Brain pericyte (primary cell): ENCODE measurements at regions not wholly inside any gene's neighbourhood (a gene's known extent, or its start where the extent isn't known, plus 50 kb on each side); places are given as distances from the start of the nearest gene placed in this dataset.

Source experiments
- DNase-seq: peaks from one replicate; pipeline ENCODE4 v3.0.0-alpha.2; 2012; ENCODE audit warnings: low read depth, low spot score

DNA sequence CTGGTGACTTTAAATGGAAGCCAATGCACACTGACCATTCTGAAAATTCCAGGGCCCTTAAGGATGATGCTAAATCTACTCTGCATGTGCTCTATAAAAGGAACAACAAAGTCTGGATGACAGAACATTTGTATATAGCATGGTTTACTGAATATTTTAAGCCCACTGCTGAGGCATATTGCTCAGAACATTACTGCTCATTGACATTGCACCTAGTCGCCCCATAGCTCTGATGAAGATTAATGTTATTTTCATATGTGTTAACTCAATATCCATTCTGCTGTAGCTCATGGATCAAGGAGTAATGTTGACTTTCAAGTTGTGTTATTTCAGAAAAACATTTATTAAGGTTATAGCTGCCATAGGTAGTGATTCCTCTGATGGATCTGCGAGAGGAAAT, 827.5 kb upstream of the CHAC2 start:
- DNase-seq, result no peak

DNA sequence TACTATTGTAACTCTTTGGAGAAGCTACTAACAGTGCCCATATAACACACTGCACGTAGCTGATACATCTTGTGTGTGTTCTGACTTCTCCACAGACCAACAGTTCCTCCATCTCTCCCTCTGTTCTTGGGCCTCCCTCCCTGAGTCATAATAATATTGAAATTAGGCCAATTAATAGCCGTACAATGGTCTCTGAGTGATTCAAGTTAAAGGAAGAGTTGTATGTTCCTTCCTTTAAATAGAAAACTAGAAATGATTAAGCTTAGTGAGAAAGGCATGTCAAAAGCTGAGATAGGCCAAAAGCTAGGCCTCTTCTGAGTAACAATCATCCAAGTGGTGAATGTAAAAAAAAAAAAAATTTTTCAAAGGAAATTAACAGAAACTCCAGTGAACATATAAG, 828.4 kb upstream of the CHAC2 start:
- DNase-seq, result no peak

DNA sequence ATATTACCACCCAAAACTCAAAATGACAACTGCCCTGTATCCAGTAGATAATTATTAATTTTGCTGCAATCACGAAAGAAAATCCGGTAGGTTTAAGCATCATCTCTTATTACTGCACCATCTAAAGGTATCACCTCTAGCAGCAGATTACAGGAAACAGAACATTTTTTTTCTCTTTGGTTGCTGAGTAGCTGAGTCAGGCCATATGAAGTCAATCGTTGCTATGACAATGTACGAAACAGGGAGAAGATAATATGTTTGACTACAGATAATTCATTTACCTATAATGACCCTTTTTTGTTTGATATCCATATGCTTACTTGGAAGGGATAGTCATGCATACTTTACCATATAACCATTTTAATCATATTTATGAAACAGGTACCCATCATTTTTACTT, 831.6 kb upstream of the CHAC2 start:
- no peak for DNase-seq

DNA sequence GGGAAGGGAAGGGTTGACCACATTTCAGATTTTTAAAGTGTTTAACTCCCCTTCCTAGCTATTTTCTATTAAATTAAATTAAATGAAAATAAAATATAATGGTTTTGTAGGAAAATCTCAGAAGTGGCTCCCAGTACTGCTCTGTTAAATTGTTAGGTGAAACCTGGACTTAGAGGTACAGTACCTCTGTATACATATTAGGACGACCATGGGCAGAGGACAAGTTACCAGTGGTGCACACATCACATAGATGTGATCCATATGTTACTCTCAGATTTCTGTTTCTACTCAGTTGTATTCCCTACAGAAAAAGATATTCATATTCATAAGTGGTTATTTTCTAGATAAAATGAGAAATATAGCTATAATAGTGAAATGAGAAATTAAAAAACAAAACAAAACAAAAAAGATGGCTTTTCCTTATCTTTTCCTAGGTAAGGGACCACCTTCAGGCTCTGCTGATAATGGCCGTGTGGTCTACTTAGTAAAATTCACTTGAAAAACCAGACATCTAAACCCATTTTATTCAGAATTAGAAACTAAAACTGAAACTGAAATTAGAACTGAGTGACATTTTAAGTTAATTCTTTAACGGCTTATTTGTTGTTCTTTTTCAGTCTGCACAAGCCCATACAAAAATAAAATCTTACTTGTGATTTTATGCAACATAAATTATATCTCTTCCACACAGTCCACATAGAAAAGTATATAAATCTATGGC, 832.5 kb upstream of the CHAC2 start:
- DNase-seq, result no peak

DNA sequence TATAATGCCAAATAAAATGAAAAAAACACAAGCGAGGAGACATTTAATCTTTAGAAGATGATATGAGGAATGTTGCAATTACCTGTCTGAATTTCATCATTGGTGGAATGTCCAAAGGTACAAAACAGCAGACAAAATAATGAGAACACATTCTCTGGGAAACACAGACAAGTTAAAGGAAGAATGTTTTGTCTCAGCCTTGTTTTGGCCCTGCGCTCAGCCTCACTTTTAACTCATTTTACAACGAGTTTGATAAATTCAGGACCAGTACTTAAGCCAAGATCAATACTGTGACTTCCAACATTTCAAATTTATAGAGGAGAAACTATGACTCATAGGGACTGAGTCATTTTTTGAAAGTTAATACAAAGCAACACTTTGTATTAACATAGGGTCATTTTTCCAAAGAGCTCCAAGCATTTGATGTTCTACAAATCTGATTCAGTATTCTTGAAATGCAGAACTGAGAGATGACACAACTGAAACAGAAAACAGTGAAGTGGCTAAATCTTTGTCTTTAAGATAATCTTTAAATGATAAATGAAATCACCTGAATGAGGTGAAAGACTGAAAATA, 833.2 kb upstream of the CHAC2 start:
- peak; percentile 78 for DNase-seq

DNA sequence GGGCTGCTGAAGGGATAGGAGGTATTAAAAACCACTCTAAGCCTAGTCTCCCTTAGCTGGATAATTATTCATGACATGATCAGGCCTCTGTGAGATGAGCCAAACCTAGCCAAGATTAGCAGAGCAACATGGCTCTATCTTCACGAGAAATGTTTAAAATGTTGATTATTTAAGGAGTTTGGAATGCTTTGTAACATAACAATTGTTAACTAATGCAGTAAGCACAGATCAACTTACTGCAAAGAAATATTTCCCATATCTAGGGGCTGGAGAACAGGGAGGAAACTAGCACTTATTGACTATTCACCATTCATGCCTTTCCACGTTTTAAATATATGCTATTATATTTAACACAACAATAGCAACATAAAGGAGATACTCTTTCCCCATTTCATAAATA, 833.7 kb upstream of the CHAC2 start:
- no peak for DNase-seq

DNA sequence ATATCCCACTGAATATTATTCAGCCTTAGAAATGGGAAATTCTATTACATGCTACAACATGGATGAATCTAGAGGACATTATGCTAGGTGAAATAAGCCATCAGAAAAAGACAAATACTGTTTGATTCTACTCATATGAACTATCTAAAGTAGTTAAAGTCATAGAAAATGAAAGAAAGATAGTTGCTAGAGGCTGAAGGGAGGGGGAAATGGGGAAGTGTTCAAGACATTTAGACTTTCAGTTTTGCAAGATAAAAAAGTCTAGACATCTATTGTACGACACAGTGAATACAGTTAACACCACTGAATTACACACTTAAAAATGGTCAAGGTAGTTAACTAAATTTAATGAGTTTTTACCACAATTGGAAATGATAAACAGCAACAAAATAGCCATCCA, 835.9 kb upstream of the CHAC2 start:
- no peak for DNase-seq

DNA sequence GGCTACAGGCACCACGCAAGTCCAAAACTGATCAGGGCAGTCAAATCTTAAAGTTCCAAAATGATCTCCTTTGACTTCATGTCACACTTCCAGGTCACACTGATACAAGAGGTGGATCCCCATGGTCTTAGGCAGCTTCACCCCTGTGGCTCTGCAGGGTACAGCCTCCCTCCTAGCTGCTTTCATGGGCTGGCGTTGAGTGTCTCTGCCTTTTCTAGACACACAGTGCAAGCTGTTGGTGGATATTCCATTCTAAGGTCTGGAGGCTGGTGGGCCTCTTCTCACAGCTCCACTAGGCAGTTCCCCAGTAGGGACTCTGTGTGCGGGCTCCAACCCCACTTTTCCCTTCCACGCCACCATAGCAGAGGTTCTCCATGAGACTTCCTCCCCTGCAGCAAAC, 838.2 kb upstream of the CHAC2 start:
- no peak for DNase-seq

DNA sequence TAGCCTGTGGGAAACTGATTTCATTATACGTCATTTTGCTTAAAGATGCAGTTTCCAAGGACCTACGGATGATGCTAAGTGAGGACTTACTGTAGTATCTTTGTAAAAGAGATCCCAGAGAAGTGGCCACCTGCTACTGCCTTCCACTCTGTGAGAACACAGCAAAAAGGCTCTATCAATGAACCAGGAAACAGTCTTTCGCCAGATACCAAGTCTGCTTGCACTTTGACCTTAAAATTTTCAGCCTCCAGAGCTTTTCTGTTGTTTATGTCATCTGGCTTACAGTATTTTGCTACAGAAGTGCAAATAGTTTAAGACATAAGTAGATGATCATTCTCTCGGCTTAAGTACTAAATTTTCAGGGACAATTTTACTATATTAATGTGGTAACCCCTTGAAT, 847.9 kb upstream of the CHAC2 start:
- DNase-seq, result no peak

DNA sequence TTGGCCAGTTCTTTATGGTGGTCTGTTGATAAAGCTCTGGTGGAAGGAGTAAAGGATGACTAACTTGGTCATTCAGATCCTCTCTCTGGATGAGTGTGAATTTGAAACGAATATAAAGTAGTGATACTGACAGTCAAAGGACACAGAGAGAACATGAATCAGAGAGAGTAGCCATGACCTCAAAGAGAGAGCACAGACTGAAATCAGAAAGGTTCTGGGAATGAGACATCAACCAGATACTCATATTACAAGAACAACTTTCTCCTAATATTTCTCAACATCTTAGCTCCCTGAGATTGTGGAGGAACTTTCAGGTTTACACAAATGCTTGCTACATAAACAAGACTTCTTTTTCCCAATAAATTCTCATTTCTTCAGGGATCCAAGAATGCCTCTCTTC, 849.1 kb upstream of the CHAC2 start:
- peak; percentile 70 for DNase-seq

DNA sequence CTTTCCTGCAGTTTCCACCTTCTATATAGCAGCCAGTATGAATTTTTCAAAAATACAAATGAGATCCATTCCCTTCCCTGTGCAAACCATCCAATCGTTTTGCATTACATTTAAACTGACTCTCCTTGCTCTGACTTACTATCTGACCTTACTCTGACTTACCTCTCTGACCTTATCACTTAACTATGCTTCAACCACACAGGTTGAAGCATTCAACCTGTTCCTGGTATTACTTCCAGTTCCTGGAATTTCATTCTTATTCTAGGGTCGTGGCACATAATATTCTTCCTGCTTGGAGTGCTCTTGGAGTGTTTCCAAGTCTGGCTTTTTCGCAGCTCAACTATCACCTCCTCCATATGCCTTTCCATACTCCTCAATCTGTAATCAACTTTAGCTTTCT, 850.6 kb upstream of the CHAC2 start:
- DNase-seq, result no peak

DNA sequence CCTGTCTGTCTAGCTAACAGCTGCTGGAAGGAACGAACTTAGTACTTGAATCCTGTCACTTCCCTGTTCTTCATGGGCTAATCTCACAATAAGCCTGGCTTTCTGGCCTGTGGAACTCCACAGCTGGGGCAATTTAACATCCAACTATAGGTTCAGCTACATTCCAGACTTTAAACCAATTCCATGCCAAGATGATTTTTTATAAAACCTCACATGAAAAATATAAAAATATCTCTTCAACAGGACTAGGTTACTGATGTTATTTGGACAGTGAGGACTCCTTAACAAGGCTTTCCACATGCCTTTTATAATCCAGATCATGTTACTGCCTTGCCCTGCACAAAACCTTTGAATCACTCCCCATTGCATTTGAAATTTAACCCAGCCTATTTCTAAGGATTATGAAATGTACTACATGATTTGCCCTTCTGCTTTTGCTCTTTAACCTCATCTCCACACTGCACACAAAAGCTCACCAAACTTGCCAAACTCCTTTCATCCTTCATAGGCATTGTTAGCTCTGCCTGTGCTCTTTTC, 863.2 kb upstream of the CHAC2 start:
- DNase-seq, result no peak

DNA sequence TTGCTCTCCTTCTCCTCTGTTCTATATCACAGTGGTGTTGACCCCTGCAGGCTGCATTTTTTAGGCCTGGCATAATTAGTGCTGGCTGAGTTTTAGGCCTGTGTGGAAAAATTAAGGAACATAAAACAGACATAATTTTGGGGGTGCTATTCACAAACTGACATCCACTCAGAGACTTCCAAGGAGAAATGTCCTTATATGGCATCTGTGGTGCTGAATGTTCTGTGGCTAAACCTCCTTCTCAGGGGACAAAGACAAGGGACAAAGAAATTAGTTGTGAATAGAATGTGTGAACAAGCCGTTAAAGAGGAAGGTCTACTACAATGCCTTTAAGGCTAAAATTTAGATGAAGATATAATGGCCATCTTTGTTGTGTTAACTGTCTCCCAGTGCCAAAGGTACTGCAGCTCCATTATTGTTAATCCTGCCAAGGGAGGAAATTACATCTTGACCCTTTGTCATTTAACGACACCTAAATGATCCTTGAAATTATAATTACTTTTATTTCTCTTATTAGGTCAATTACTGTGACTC, 870.0 kb upstream of the CHAC2 start:
- DNase-seq, result no peak

DNA sequence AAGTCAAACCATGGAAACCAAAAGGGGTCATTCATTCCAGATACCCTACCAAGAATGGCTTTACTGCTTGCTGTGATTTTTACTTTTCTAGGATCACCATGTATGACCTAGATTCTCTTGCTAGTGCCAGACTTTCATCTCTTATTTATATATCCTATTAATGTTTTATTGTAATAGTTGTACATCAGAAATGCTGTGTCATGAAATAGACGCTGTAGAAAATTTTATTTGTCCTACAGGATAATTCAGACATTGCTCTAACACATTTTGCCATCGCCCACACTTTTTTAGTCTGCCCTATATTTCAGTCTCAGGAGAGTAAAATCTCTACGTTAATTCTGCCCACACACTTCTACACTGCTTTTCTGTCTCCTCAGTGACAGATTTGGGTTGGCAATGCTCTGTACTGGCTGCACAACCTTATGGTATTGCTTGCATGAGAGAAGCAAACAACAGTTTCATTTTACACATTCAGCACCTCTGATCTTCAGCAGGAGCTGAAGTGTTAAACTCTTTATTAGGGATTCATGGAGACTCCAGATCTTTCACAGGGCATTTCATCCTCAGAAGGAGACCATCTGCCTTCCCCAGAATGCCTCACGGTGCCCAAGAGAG, 871.8 kb upstream of the CHAC2 start:
- DNase-seq, result no peak

DNA sequence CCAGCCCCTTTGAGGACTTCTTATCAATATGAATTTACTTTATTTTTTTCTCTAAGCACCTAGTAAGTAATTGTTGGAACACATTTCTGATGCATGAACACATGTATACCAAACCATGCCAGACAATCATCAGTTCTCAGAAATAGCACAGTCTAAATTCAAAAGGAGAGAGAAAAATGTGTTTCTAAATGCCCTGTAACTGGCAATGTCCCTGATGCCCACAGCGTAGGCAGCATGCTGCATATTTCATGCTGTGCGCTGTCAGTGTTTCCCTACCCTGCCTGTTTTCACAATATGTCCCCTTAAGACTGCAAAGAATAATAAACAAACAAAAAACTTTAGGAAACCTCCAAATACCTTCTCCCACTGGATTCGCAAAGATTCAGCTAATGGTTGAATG, 881.0 kb upstream of the CHAC2 start:
- no peak for DNase-seq

DNA sequence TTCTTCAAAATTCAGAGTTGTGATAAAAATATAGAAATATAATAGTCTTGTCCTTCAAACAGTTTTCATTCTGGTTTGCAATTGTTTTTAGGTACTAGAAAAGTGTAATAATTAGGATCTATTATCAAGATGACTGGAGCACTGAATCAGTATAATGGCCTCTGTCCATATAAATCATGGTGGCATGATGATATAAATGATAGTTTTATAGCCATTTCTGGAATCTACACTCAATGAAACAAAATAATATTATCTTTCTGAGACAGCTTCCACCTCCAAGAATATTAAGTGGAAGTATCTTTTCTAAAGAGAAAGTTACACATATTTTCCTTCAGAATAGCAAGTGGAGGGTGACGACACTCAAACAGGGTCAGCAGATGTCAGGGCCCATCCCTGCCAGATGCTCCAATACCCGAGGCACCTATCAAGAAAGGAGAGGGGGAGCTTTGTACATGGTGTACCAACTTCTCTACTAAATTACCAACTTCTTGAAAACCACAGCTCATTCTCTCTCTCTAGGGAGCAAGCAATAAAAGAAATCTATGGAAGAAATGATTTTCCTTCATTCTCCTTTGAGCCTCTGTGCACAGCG, 882.7 kb upstream of the CHAC2 start:
- DNase-seq, result no peak

DNA sequence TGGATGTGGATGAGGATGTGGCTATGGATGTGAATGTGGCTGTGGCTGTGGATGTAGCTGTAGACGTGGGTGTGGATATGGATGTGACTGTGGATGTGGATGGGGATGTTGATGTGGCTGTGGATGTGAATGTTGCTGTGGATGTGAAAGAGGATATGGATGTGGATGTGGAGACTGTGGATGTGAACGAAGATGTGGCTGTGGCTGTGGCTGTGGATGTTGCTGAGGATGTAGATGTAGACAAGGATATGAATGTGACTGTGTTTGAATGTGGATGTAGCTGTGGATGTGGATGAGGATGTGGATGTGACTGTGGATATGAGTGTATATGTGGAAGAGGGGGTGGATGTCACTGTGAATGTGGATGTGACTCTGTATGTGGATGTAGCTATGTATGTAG, 884.6 kb upstream of the CHAC2 start:
- no peak for DNase-seq

DNA sequence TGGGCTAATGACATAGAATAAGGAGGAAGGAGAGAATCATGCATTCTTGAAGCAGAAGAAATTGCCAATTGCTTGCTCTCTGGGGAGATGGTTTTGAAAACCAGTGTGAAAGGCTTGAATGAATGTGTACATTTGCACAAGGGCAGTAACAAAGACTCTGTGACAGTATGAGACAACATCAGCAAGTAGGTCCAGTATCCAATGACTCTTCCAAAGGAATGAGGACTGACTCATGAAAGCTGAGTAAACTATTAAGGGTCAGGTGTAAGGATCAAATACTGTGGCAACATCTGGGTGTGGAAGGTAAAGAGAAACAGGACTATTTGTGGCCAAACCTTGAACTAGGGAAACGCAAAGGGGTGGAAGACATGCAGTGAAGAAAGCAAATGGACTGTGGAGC, 886.0 kb upstream of the CHAC2 start:
- DNase-seq, result no peak

DNA sequence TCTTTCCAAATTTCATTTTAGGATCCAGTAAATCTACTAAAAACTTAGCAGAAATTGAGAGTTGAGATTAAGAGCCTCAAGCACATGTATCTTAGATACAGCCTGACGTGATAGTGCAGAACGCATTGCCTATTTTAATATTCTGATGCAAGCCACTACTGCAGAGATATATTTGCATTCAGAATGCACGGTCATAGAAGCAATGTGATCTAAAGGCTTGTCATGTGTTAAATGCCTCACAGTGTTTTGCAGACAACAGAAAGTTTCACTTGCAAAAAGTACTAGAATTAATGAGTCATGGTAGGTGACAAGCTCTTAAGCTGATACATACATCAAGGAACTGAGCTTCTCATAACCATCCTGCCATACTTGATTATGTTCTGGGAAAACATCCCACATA, 886.7 kb upstream of the CHAC2 start:
- DNase-seq, result no peak

DNA sequence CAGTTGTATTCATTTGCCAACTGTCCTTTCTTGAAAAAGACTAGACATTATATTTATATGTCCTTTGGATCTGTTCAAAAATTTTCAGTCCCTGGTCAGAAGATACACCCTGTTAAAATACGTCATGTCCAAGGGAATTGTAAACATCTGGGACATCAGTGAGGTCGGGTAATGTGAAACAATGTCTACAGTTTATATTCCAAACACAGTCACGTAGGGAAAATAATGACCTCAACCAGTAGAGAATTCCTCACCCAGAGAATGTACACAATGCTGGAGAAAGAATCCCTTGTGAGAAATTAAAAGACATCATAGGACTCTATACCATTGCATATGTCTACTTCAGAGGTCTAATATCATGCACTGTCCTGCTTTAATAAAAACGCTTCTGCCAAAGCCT, 888.0 kb upstream of the CHAC2 start:
- peak; percentile 48 for DNase-seq

DNA sequence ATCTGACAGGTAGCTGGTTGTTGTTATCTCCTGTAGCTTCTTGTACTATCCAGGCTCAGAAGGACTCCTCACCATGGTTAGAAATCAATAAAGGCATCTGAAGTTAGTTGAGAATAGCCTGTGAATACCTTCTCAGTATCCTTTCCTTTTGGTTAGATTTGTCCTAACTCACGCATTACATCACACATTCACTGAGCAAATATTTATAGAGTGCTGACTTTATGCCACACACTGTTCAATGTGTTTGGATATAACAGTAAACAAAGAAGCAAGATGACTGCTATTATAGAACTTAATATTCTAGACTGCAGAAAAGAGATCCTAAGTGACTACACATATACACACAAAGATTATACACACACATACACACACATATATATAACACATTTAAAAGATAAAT, 889.9 kb upstream of the CHAC2 start:
- no peak for DNase-seq

DNA sequence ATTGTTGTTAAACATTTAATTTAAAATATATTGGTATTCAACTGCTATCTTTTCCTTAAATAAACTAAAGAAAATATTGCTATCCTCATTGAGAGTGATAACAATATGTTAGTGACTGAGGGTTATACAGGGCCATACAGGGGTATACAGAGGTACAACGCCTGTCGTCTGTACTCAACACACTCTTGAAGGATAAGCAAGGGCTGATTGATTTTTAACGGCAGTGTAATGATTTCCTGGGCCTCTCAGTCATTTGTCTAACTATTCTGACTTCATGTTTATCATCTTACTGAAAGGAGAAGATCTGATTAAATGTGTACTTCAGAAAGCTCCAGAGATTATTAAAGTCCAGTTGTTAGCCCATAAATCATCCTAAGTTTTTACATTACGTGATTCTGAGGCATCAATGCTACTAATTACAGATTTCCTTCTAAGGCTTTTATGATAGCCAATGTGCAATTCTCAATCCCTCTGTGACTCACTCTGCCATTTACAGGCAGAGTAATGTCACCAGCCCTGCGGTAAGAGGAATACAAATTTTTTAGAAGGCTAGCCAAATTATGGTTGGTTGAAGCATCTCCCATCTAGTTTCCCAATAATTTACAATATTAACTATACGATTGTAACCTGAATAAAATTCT, 893.0 kb upstream of the CHAC2 start:
- DNase-seq, result no peak
